SK-N-MC (cell line): ENCODE measurements at regions not wholly inside any gene's neighbourhood (a gene's known extent, or its start where the extent isn't known, plus 50 kb on each side); places are given as distances from the start of the nearest gene placed in this dataset.

Experiments used
- EZH2 ChIP-seq: fragments of 200-600 bp; sonication (generic); IDR thresholded peaks from one replicate; pipeline ENCODE4 v1.6.1; 2017; ENCODE audit warnings: antibody characterized with exemption
- POLR2AphosphoS5 ChIP-seq: IDR thresholded peaks from 2 replicates; pipeline ENCODE4 v1.6.1; 2012; ENCODE audit warnings: mild to moderate bottlenecking, low read depth, low read length, borderline replicate concordance

DNA sequence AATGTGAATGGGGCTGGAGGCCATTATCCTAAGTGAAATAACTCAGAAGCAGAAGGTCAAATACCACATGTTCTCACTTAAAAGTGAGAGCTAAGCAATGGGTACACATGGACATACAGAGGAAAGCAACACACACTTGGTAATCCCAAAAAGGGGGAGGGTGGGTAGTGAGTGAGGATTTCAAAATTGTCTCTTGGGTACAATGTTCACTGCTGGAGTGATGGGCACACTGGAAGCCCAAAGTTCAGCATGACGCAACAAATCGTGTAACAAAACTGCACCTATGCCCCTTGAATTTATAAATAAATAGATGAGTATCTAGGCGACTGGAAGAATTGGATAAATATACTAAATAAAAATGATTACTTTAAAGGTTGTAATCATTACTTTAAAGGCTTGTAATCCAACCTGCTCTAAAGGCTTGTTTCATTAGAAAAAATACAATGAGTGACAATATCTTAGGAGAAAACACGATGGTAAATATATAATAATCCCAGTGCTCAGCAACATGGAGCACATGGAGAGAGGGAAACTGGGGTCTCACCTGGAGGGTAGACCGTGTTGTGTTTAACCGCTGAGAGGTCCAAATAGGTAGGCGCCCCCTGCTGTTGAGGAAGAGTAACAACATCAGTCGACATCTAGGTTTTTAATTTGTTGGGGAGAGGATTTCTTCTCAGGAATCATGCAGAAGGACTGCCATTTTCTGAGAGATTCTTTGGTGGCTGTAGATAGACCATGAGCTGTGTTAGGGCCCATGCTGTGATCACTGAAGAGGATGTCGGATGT, 78.5 kb upstream of the ROBO1 start:
- TF ChIP-seq POLR2AphosphoS5 (no peak), EZH2 (no peak)
